ENCODE measurements at regions not wholly inside any gene's neighbourhood (a gene's known extent, or its start where the extent isn't known, plus 50 kb on each side); places are given as distances from the start of the nearest gene placed in this dataset.

GRCh38 chr3:46089237-46090011, 62.1 kb upstream of the XCR1 start:
- DNase-seq, result no peak

- DNase-seq, result no peak
These were observed 60.6 kb upstream of the XCR1 start for GRCh38 chr3:46087871-46088270.

- no peak for DNase-seq
These were observed 59.7 kb upstream of the XCR1 start for GRCh38 chr3:46086986-46087385.

GRCh38 chr3:46086083-46086437, 58.8 kb upstream of the XCR1 start:
- no peak for DNase-seq

- DNase-seq, result no peak
These were observed 58.3 kb upstream of the XCR1 start for GRCh38 chr3:46085421-46086082.

GRCh38 chr3:46083956-46084355, 56.7 kb upstream of the XCR1 start:
- DNase-seq, result no peak

- no peak for DNase-seq
These were observed 55.6 kb upstream of the XCR1 start for GRCh38 chr3:46082849-46083248.

GRCh38 chr3:46082021-46082420, 54.7 kb upstream of the XCR1 start:
- DNase-seq, result no peak

GRCh38 chr3:46080969-46081345, 53.7 kb upstream of the XCR1 start:
- DNase-seq, result no peak

GRCh38 chr3:46080124-46080968, 53.1 kb upstream of the XCR1 start:
- no peak for DNase-seq

- peak; percentile 85 for DNase-seq
These were observed 51.6 kb upstream of the XCR1 start for GRCh38 chr3:46078712-46079400.
